ENCODE measurements at regions not wholly inside any gene's neighbourhood (a gene's known extent, or its start where the extent isn't known, plus 50 kb on each side); places are given as distances from the start of the nearest gene placed in this dataset.

- TF ChIP-seq CTCF (IDR thresholded peaks at IDR 0.05): no peak
These were observed 167.3 kb downstream of the FAM43A start for GRCh38 chr3:194852831-194853508.

- TF ChIP-seq CTCF (IDR thresholded peaks at IDR 0.05): no peak
These were observed 168.5 kb downstream of the FAM43A start for GRCh38 chr3:194854206-194854605.

GRCh38 chr3:194854659-194855390 is 169.1 kb downstream of the FAM43A start:
- no peak for TF ChIP-seq CTCF (IDR thresholded peaks at IDR 0.05)

GRCh38 chr3:194856296-194856695 is 170.6 kb downstream of the FAM43A start:
- TF ChIP-seq CTCF (IDR thresholded peaks at IDR 0.05): no peak

- no peak for TF ChIP-seq CTCF (IDR thresholded peaks at IDR 0.05)
These were observed 171.9 kb downstream of the FAM43A start for GRCh38 chr3:194857469-194858113.

- no peak for TF ChIP-seq CTCF (IDR thresholded peaks at IDR 0.05)
These were observed 172.7 kb downstream of the FAM43A start for GRCh38 chr3:194858382-194858781.

- TF ChIP-seq CTCF (IDR thresholded peaks at IDR 0.05): no peak
These were observed 175.0 kb downstream of the FAM43A start for GRCh38 chr3:194860725-194861124.
